ENCODE measurements at regions not wholly inside any gene's neighbourhood (a gene's known extent, or its start where the extent isn't known, plus 50 kb on each side); places are given as distances from the start of the nearest gene placed in this dataset.

GRCh38 chr4:16337936-16338335, 111.7 kb upstream of the TAPT1 start (continued):
- TF ChIP-seq, protein P1, sequence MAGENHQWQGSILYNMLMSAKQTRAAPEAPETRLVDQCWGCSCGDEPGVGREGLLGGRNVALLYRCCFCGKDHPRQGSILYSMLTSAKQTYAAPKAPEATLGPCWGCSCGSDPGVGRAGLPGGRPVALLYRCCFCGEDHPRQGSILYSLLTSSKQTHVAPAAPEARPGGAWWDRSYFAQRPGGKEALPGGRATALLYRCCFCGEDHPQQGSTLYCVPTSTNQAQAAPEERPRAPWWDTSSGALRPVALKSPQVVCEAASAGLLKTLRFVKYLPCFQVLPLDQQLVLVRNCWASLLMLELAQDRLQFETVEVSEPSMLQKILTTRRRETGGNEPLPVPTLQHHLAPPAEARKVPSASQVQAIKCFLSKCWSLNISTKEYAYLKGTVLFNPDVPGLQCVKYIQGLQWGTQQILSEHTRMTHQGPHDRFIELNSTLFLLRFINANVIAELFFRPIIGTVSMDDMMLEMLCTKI (IDR thresholded peaks at IDR 0.05; ENCODE audit: partially characterized antibody): no peak
- TF ChIP-seq MAFF (IDR thresholded peaks at IDR 0.05; ENCODE audit: low read length) (no peak), GTF2F1 (IDR thresholded peaks at IDR 0.05; ENCODE audit: low read depth, low read length) (no peak), SETDB1 (IDR thresholded peaks at IDR 0.05; ENCODE audit: low read length) (no peak), CTBP1 (IDR thresholded peaks at IDR 0.05; ENCODE audit: borderline replicate concordance) (no peak), TAF9B (IDR thresholded peaks at IDR 0.05; ENCODE audit: partially characterized antibody) (no peak), CHD4 (IDR thresholded peaks at IDR 0.05; ENCODE audit: insufficient read depth, insufficient replicate concordance, low read depth, low read length, poor library complexity, severe bottlenecking) (no peak), MYC (IDR thresholded peaks at IDR 0.05; ENCODE audit: low read depth, low read length) (no peak), MYC (CRISPR knock-in tag; IDR thresholded peaks at IDR 0.05; ENCODE audit: borderline replicate concordance, low read depth) (no peak), ZNF696 (CRISPR knock-in tag; conservative IDR thresholded peaks at IDR 0.05) (no peak)
- TF ChIP-seq, protein P2, sequence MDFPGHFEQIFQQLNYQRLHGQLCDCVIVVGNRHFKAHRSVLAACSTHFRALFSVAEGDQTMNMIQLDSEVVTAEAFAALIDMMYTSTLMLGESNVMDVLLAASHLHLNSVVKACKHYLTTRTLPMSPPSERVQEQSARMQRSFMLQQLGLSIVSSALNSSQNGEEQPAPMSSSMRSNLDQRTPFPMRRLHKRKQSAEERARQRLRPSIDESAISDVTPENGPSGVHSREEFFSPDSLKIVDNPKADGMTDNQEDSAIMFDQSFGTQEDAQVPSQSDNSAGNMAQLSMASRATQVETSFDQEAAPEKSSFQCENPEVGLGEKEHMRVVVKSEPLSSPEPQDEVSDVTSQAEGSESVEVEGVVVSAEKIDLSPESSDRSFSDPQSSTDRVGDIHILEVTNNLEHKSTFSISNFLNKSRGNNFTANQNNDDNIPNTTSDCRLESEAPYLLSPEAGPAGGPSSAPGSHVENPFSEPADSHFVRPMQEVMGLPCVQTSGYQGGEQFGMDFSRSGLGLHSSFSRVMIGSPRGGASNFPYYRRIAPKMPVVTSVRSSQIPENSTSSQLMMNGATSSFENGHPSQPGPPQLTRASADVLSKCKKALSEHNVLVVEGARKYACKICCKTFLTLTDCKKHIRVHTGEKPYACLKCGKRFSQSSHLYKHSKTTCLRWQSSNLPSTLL (IDR thresholded peaks at IDR 0.05): no peak
- TF ChIP-seq, protein P3, sequence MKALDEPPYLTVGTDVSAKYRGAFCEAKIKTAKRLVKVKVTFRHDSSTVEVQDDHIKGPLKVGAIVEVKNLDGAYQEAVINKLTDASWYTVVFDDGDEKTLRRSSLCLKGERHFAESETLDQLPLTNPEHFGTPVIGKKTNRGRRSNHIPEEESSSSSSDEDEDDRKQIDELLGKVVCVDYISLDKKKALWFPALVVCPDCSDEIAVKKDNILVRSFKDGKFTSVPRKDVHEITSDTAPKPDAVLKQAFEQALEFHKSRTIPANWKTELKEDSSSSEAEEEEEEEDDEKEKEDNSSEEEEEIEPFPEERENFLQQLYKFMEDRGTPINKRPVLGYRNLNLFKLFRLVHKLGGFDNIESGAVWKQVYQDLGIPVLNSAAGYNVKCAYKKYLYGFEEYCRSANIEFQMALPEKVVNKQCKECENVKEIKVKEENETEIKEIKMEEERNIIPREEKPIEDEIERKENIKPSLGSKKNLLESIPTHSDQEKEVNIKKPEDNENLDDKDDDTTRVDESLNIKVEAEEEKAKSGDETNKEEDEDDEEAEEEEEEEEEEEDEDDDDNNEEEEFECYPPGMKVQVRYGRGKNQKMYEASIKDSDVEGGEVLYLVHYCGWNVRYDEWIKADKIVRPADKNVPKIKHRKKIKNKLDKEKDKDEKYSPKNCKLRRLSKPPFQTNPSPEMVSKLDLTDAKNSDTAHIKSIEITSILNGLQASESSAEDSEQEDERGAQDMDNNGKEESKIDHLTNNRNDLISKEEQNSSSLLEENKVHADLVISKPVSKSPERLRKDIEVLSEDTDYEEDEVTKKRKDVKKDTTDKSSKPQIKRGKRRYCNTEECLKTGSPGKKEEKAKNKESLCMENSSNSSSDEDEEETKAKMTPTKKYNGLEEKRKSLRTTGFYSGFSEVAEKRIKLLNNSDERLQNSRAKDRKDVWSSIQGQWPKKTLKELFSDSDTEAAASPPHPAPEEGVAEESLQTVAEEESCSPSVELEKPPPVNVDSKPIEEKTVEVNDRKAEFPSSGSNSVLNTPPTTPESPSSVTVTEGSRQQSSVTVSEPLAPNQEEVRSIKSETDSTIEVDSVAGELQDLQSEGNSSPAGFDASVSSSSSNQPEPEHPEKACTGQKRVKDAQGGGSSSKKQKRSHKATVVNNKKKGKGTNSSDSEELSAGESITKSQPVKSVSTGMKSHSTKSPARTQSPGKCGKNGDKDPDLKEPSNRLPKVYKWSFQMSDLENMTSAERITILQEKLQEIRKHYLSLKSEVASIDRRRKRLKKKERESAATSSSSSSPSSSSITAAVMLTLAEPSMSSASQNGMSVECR (CRISPR knock-in tag; IDR thresholded peaks at IDR 0.05): no peak
